ENCODE measurements at regions not wholly inside any gene's neighbourhood (a gene's known extent, or its start where the extent isn't known, plus 50 kb on each side); places are given as distances from the start of the nearest gene placed in this dataset.
"Not testable (repeated sequence)": the region's sequence is repeated elsewhere in the genome, so short reads cannot be mapped to it uniquely, and the experiment has no call there.

GRCh38 chr3:11712646-11713045 lies 68.9 kb upstream of the VGLL4 start:
- DNase-seq (ENCODE audit: low spot score), result no peak

- DNase-seq (ENCODE audit: low spot score), result no peak
Measured at GRCh38 chr3:11711876-11712275, 68.2 kb upstream of the VGLL4 start.

- no peak for DNase-seq (ENCODE audit: low spot score)
Measured at GRCh38 chr3:11709782-11710181, 66.1 kb upstream of the VGLL4 start.

- not testable (repeated sequence) for DNase-seq (ENCODE audit: low spot score)
Measured at GRCh38 chr3:11707084-11707483, 63.4 kb upstream of the VGLL4 start.

- DNase-seq (ENCODE audit: low spot score), result no peak
Measured at GRCh38 chr3:11706604-11707003, 62.9 kb upstream of the VGLL4 start.

GRCh38 chr3:11705049-11705448 lies 61.3 kb upstream of the VGLL4 start:
- DNase-seq (ENCODE audit: low spot score), result no peak

GRCh38 chr3:11703146-11703545 lies 59.4 kb upstream of the VGLL4 start:
- DNase-seq (ENCODE audit: low spot score), result no peak

- no peak for DNase-seq (ENCODE audit: low spot score)
Measured at GRCh38 chr3:11699083-11699427, 55.3 kb upstream of the VGLL4 start.

GRCh38 chr3:11698326-11699082 lies 54.8 kb upstream of the VGLL4 start:
- DNase-seq (ENCODE audit: low spot score), result no peak

- DNase-seq (ENCODE audit: low spot score), result no peak
Measured at GRCh38 chr3:11697701-11698100, 54.0 kb upstream of the VGLL4 start.

GRCh38 chr3:11696054-11696453 lies 52.3 kb upstream of the VGLL4 start:
- DNase-seq (ENCODE audit: low spot score), result no peak
